Activated CD4-positive, alpha-beta memory T cell treated with anti-CD3 and anti-CD28 coated beads for 36 hours (primary cell): ENCODE measurements at regions not wholly inside any gene's neighbourhood (a gene's known extent, or its start where the extent isn't known, plus 50 kb on each side); places are given as distances from the start of the nearest gene placed in this dataset.
"Not testable (repeated sequence)": the region's sequence is repeated elsewhere in the genome, so short reads cannot be mapped to it uniquely, and the experiment has no call there.

Source experiments
- CTCF ChIA-PET: fragments of 350-600 bp; sonication (Branson Sonifier 250); formaldehyde crosslinking; loops from one replicate; lab custom pipeline; 2021; ENCODE audit warnings: antibody characterized with exemption, inconsistent platforms; lab: Charles Lee
- POLR2A ChIA-PET: fragments of 350-600 bp; sonication (Branson Sonifier 250); formaldehyde crosslinking; loops from one replicate; lab custom pipeline; 2021; ENCODE audit warnings: antibody characterized with exemption; lab: Charles Lee
- DNase-seq: peaks from one replicate; pipeline ENCODE4 v3.0.0-alpha.2; 2020
- H3K27ac Mint-ChIP-seq: one replicate; pipeline ENCODE4 v1.8.0; 2021; ENCODE audit warnings: mixed read lengths
- H3K27me3 Mint-ChIP-seq: one replicate; pipeline ENCODE4 v1.8.0; 2021; ENCODE audit warnings: mixed read lengths
- H3K36me3 Mint-ChIP-seq: one replicate; pipeline ENCODE4 v1.8.0; 2021; ENCODE audit warnings: mixed read lengths
- H3K4me1 Mint-ChIP-seq: one replicate; pipeline ENCODE4 v1.8.0; 2021; ENCODE audit warnings: low read depth, mixed read lengths
- H3K4me3 Mint-ChIP-seq: one replicate; pipeline ENCODE4 v1.8.0; 2021; ENCODE audit warnings: mild to moderate bottlenecking, mixed read lengths
- H3K9me3 Mint-ChIP-seq: one replicate; pipeline ENCODE4 v1.8.0; 2021; ENCODE audit warnings: mixed read lengths
- intact Hi-C: fragments of 100-400 bp; cut with micrococcal nuclease; formaldehyde crosslinking; loops from one replicate; pipeline ENCODE4 v1.15.1; 2023

- Mint-ChIP-seq H3K4me3 (no peak overlapping the region), H3K27ac (no peak overlapping the region), H3K27me3 (peaks cover 3% of the 10 kb centered on the region), H3K4me1 (no peaks in the 10 kb centered on the region), H3K9me3 (no peaks in the 10 kb centered on the region), H3K36me3 (no peaks in the 10 kb centered on the region)
- ChIA-PET POLR2A (no interaction called here), CTCF (no interaction called here)
- intact Hi-C loops: no loop called here
- no peak for DNase-seq
Observed at GRCh38 chr1:209104646-209105045, 478.9 kb upstream of the CAMK1G start.

GRCh38 chr1:209105701-209106100 lies 477.8 kb upstream of the CAMK1G start:
- CTCF ChIA-PET: no interaction called here

GRCh38 chr1:209106237-209106741 lies 477.2 kb upstream of the CAMK1G start:
- ChIA-PET CTCF (no interaction called here), POLR2A (no interaction called here)
- Mint-ChIP-seq H3K4me1 (no peaks in the 10 kb centered on the region), H3K4me3 (no peak overlapping the region), H3K27ac (no peak overlapping the region), H3K27me3 (peaks cover 3% of the 10 kb centered on the region), H3K9me3 (no peaks in the 10 kb centered on the region), H3K36me3 (no peaks in the 10 kb centered on the region)
- intact Hi-C loops: no loop called here
- no peak for DNase-seq

More at GRCh38 chr1:209105701-209106100, 477.8 kb upstream of the CAMK1G start:
- peaks cover 3% of the 10 kb centered on the region for H3K27me3 Mint-ChIP-seq
- H3K27ac Mint-ChIP-seq: no peak overlapping the region
- DNase-seq: no peak
- no peaks in the 10 kb centered on the region for H3K9me3 Mint-ChIP-seq
- POLR2A ChIA-PET: no interaction called here
- H3K36me3 Mint-ChIP-seq: no peaks in the 10 kb centered on the region
- no peaks in the 10 kb centered on the region for H3K4me1 Mint-ChIP-seq
- intact Hi-C loops: no loop called here
- H3K4me3 Mint-ChIP-seq: no peak overlapping the region

GRCh38 chr1:209106861-209107260 lies 476.7 kb upstream of the CAMK1G start:
- no peaks in the 10 kb centered on the region for H3K9me3 Mint-ChIP-seq
- intact Hi-C loops: no loop called here
- H3K27me3 Mint-ChIP-seq: peaks cover 3% of the 10 kb centered on the region
- CTCF ChIA-PET: no interaction called here
- no peaks in the 10 kb centered on the region for H3K4me1 Mint-ChIP-seq
- H3K36me3 Mint-ChIP-seq: no peaks in the 10 kb centered on the region
- no peak overlapping the region for H3K4me3 Mint-ChIP-seq
- no peak for DNase-seq
- POLR2A ChIA-PET: no interaction called here
- no peak overlapping the region for H3K27ac Mint-ChIP-seq

- DNase-seq: no peak
- H3K4me1 Mint-ChIP-seq: no peaks in the 10 kb centered on the region
- no peak overlapping the region for H3K4me3 Mint-ChIP-seq
- H3K9me3 Mint-ChIP-seq: no peaks in the 10 kb centered on the region
- no peak overlapping the region for H3K27ac Mint-ChIP-seq
- H3K27me3 Mint-ChIP-seq: peaks cover 3% of the 10 kb centered on the region
- ChIA-PET CTCF (no interaction called here), POLR2A (no interaction called here)
- H3K36me3 Mint-ChIP-seq: no peaks in the 10 kb centered on the region
- intact Hi-C loops: no loop called here
Observed at GRCh38 chr1:209107535-209107934, 476.0 kb upstream of the CAMK1G start.

- Mint-ChIP-seq H3K27me3 (no peaks in the 10 kb centered on the region), H3K4me1 (no peaks in the 10 kb centered on the region), H3K27ac (no peak overlapping the region), H3K36me3 (no peaks in the 10 kb centered on the region), H3K4me3 (no peak overlapping the region), H3K9me3 (no peaks in the 10 kb centered on the region)
- intact Hi-C loops: no loop called here
- ChIA-PET POLR2A (no interaction called here), CTCF (no interaction called here)
- DNase-seq: no peak
Observed at GRCh38 chr1:209109001-209109785, 474.3 kb upstream of the CAMK1G start.

- ChIA-PET CTCF (no interaction called here), POLR2A (no interaction called here)
- intact Hi-C loops: no loop called here
- no peak for DNase-seq
- Mint-ChIP-seq H3K9me3 (no peaks in the 10 kb centered on the region), H3K4me3 (no peak overlapping the region), H3K36me3 (no peaks in the 10 kb centered on the region), H3K4me1 (no peaks in the 10 kb centered on the region), H3K27ac (no peak overlapping the region), H3K27me3 (no peaks in the 10 kb centered on the region)
Observed at GRCh38 chr1:209113521-209113920, 470.0 kb upstream of the CAMK1G start.

GRCh38 chr1:209116705-209117104 lies 466.8 kb upstream of the CAMK1G start:
- Mint-ChIP-seq H3K27ac (no peak overlapping the region), H3K9me3 (no peaks in the 10 kb centered on the region), H3K36me3 (no peaks in the 10 kb centered on the region), H3K27me3 (peaks cover 4% of the 10 kb centered on the region), H3K4me3 (no peak overlapping the region), H3K4me1 (no peaks in the 10 kb centered on the region)
- intact Hi-C loops: no loop called here
- ChIA-PET POLR2A (no interaction called here), CTCF (no interaction called here)
- no peak for DNase-seq

- POLR2A ChIA-PET: no interaction called here
- Mint-ChIP-seq H3K9me3 (peaks cover 2% of the 10 kb centered on the region), H3K27me3 (peaks cover 7% of the 10 kb centered on the region), H3K4me3 (no peak overlapping the region), H3K4me1 (no peaks in the 10 kb centered on the region), H3K27ac (no peak overlapping the region), H3K36me3 (no peaks in the 10 kb centered on the region)
- intact Hi-C loops: no loop called here
- CTCF ChIA-PET: no interaction called here
- DNase-seq: no peak
Observed at GRCh38 chr1:209123601-209124000, 459.9 kb upstream of the CAMK1G start.

- H3K4me1 Mint-ChIP-seq, H3K27ac Mint-ChIP-seq, H3K27me3 Mint-ChIP-seq, H3K36me3 Mint-ChIP-seq, H3K4me3 Mint-ChIP-seq, H3K9me3 Mint-ChIP-seq, POLR2A ChIA-PET, DNase-seq, intact Hi-C loops, CTCF ChIA-PET: not testable (repeated sequence)
Observed at GRCh38 chr1:209129091-209129490, 454.4 kb upstream of the CAMK1G start.

- Mint-ChIP-seq H3K4me1 (no peaks in the 10 kb centered on the region), H3K4me3 (no peak overlapping the region), H3K36me3 (no peaks in the 10 kb centered on the region), H3K9me3 (peaks cover 5% of the 10 kb centered on the region), H3K27ac (no peak overlapping the region), H3K27me3 (peaks cover 2% of the 10 kb centered on the region)
- no peak for DNase-seq
- CTCF ChIA-PET: no interaction called here
- POLR2A ChIA-PET: no interaction called here
- intact Hi-C loops: no loop called here
Observed at GRCh38 chr1:209130886-209131285, 452.6 kb upstream of the CAMK1G start.

GRCh38 chr1:209132736-209133467 lies 450.6 kb upstream of the CAMK1G start:
- H3K9me3 Mint-ChIP-seq: peaks cover 5% of the 10 kb centered on the region
- H3K27ac Mint-ChIP-seq: no peak overlapping the region
- intact Hi-C loops: no loop called here
- no peaks in the 10 kb centered on the region for H3K4me1 Mint-ChIP-seq
- POLR2A ChIA-PET: no interaction called here
- H3K27me3 Mint-ChIP-seq: peaks cover 2% of the 10 kb centered on the region
- CTCF ChIA-PET: no interaction called here
- H3K36me3 Mint-ChIP-seq: no peaks in the 10 kb centered on the region
- no peak overlapping the region for H3K4me3 Mint-ChIP-seq
- DNase-seq: no peak
